ENCODE measurements at regions not wholly inside any gene's neighbourhood (a gene's known extent, or its start where the extent isn't known, plus 50 kb on each side); places are given as distances from the start of the nearest gene placed in this dataset.

DNA sequence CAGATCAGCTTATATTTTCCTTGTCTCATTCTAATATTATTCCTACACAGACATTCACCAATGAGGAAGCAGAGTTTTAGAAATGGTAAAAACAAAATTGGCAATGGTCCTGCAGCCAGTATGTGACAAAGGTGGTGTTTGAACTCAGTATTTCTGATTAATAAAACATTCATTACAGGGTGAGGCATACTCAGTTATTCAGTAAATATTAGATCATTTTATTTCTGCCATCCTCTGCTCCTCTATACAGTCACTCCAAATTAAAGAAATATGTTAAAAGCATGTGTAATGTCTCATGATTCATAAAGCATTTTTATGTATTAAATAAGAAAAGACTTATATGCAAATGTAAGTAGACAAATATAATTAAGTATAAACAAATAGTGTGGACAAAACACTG, 684.6 kb upstream of the ACO1 start:
- no peaks in the 10 kb centered on the region for H3K79me2 ChIP-seq (ENCODE audit: control insufficient read depth, low read length)
- no peaks in the 10 kb centered on the region for H3K36me3 ChIP-seq (ENCODE audit: control insufficient read depth, low read length)
- no peaks in the 10 kb centered on the region for H3F3A ChIP-seq (ENCODE audit: control insufficient read depth, insufficient read depth)
- no peaks in the 10 kb centered on the region for H3K27me3 ChIP-seq (ENCODE audit: control insufficient read depth, low read length)
- no peak for TF ChIP-seq CTCF (IDR thresholded peaks at IDR 0.05; ENCODE audit: low read depth, low read length, poor library complexity, severe bottlenecking)
- TF ChIP-seq EZH2phosphoT487 (IDR thresholded peaks at IDR 0.05; ENCODE audit: borderline replicate concordance, low read length): no peak
- H3K4me2 ChIP-seq (ENCODE audit: low read length): no peak overlapping the region
- H3K27ac ChIP-seq (ENCODE audit: low read depth, low read length): no peak overlapping the region
- no peaks in the 10 kb centered on the region for H3K9me2 ChIP-seq (replicated peaks; ENCODE audit: control insufficient read depth, low read length)
- no peak overlapping the region for H3K4me3 ChIP-seq (ENCODE audit: low read length)
- no peaks in the 10 kb centered on the region for H3K9me3 ChIP-seq (ENCODE audit: control insufficient read depth, insufficient read depth, low read length)
- H4K20me1 ChIP-seq (ENCODE audit: control insufficient read depth, insufficient read depth, low read depth, low read length): no peaks in the 10 kb centered on the region
- no peaks in the 10 kb centered on the region for H3K4me1 ChIP-seq (ENCODE audit: control insufficient read depth, low read length)

DNA sequence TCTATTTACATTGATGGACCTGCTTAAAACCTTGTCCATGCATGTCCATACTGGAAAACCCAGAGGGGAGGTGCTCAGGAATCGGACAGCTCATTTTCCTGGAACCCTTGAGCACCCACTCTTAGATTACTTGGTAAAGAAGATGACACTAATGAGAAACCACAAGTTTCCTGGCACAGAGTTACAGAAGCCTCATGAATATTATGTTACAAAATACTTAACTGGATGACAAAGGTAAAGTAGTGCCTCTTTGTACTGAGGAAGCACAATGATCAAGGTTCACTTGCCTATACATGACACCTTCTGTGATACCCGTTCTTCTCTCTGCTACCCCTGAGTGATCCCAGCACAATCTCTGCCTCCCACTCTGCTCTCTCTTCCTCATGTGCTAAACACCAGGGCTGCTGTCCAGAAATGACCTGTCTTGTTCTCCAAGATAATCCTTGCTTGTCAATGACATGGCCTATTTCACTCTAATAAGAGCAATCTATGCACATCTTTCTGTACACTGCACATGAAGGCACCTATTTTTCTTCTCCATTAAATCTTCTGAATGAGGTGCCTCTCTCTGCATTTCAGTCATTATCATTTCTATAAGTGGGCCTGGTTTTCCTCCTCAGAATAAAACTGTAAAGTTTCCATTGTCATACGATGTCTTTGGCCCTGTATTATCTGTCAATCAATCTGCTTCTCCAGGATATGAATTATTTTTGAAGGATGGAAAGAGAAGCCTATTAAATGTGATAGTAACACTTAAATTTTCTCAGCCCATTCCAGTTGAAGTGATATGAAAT, 684.0 kb upstream of the ACO1 start:
- no peak overlapping the region for H3K4me2 ChIP-seq (ENCODE audit: low read length)
- no peaks in the 10 kb centered on the region for H3K79me2 ChIP-seq (ENCODE audit: control insufficient read depth, low read length)
- H3F3A ChIP-seq (ENCODE audit: control insufficient read depth, insufficient read depth): no peaks in the 10 kb centered on the region
- H3K9me2 ChIP-seq (replicated peaks; ENCODE audit: control insufficient read depth, low read length): no peaks in the 10 kb centered on the region
- H3K27me3 ChIP-seq (ENCODE audit: control insufficient read depth, low read length): no peaks in the 10 kb centered on the region
- H3K36me3 ChIP-seq (ENCODE audit: control insufficient read depth, low read length): no peaks in the 10 kb centered on the region
- no peak overlapping the region for H3K4me3 ChIP-seq (ENCODE audit: low read length)
- TF ChIP-seq CTCF (IDR thresholded peaks at IDR 0.05; ENCODE audit: low read depth, low read length, poor library complexity, severe bottlenecking) (no peak), EZH2phosphoT487 (IDR thresholded peaks at IDR 0.05; ENCODE audit: borderline replicate concordance, low read length) (no peak)
- H3K4me1 ChIP-seq (ENCODE audit: control insufficient read depth, low read length): no peaks in the 10 kb centered on the region
- H3K27ac ChIP-seq (ENCODE audit: low read depth, low read length): no peak overlapping the region
- H3K9me3 ChIP-seq (ENCODE audit: control insufficient read depth, insufficient read depth, low read length): no peaks in the 10 kb centered on the region
- no peaks in the 10 kb centered on the region for H4K20me1 ChIP-seq (ENCODE audit: control insufficient read depth, insufficient read depth, low read depth, low read length)

DNA sequence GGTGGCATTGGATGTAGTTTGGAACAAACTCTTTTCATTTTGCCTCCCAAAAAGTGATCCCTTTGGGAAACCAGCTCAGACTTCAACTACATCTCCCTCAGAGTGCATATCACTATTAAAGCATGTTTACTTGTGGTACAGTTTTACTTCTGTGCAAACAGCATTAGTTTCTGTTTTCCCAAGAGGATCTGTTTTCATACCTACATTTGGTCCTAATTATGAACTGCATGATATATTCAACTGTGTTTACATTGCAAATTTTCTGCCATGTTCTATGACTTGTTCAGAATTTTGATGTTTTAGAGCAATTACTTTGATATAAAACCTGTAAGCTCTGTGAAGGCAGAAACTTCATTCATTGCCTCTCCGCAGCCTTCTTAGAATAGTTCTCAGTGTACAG, 681.5 kb upstream of the ACO1 start:
- no peaks in the 10 kb centered on the region for H4K20me1 ChIP-seq (ENCODE audit: control insufficient read depth, insufficient read depth, low read depth, low read length)
- no peaks in the 10 kb centered on the region for H3K9me3 ChIP-seq (ENCODE audit: control insufficient read depth, insufficient read depth, low read length)
- H3K79me2 ChIP-seq (ENCODE audit: control insufficient read depth, low read length): no peaks in the 10 kb centered on the region
- no peak overlapping the region for H3K4me3 ChIP-seq (ENCODE audit: low read length)
- TF ChIP-seq CTCF (IDR thresholded peaks at IDR 0.05; ENCODE audit: low read depth, low read length, poor library complexity, severe bottlenecking): no peak
- H3K4me2 ChIP-seq (ENCODE audit: low read length): no peak overlapping the region
- H3K27ac ChIP-seq (ENCODE audit: low read depth, low read length): no peak overlapping the region
- no peaks in the 10 kb centered on the region for H3F3A ChIP-seq (ENCODE audit: control insufficient read depth, insufficient read depth)
- H3K36me3 ChIP-seq (ENCODE audit: control insufficient read depth, low read length): no peaks in the 10 kb centered on the region
- H3K4me1 ChIP-seq (ENCODE audit: control insufficient read depth, low read length): no peaks in the 10 kb centered on the region
- no peaks in the 10 kb centered on the region for H3K27me3 ChIP-seq (ENCODE audit: control insufficient read depth, low read length)
- H3K9me2 ChIP-seq (replicated peaks; ENCODE audit: control insufficient read depth, low read length): no peaks in the 10 kb centered on the region

All from DOHH2 (cell line).